ENCODE measurements at regions not wholly inside any gene's neighbourhood (a gene's known extent, or its start where the extent isn't known, plus 50 kb on each side); places are given as distances from the start of the nearest gene placed in this dataset.

DNA sequence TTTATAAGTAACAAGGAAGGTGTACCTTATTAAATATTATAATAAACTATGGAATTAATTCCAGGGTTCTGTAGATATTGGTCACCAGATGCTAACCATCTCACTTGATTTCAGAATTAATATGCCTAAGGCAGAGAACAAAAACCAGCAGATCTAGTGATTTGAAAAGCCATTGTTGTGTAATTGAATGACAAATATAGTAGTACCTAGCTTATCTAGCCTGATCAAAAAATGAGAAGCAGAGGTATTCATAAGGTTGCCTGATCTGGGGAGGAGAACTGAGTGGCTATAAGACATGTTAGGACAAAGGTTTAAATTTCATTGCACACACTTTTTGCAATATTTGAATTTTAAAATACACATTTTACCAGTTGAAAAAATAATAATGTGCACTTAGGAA lies 132.0 kb upstream of the UBE2E3 start:
- no peak overlapping the region for H3K4me2 ChIP-seq
- H3K4me1 ChIP-seq (ENCODE audit: control insufficient read depth in 1 of 2, insufficient read depth in 2 of 2, low read depth in 1 of 2, low read length in 1 of 2): no peaks in the 10 kb centered on the region; a peak in 1 of 4 replicates
- no peaks in the 10 kb centered on the region for H3K9me2 ChIP-seq
- H3K79me2 ChIP-seq (ENCODE audit: insufficient read depth): no peaks in the 10 kb centered on the region
- H3F3A ChIP-seq (replicated peaks; ENCODE audit: insufficient read depth): no peaks in the 10 kb centered on the region
- no peak for TF ChIP-seq FOXJ3 (CRISPR knock-in tag; IDR thresholded peaks at IDR 0.05)
- no peak for TF ChIP-seq FOSL2 (IDR thresholded peaks at IDR 0.05; ENCODE audit: borderline replicate concordance, low read depth)
- no peak for TF ChIP-seq YY1 (IDR thresholded peaks at IDR 0.05; ENCODE audit: low read depth)
- TF ChIP-seq TEAD4 (IDR thresholded peaks at IDR 0.05; ENCODE audit: borderline replicate concordance, insufficient read depth): no peak
- TF ChIP-seq EZH2phosphoT487 (IDR thresholded peaks at IDR 0.05; ENCODE audit: borderline replicate concordance, low read depth): no peak
- no peak for TF ChIP-seq CHD2 (IDR thresholded peaks at IDR 0.05; ENCODE audit: low read length, partially characterized antibody)
- TF ChIP-seq TCF12 (IDR thresholded peaks at IDR 0.05): no peak
- no peak for TF ChIP-seq GABPA (IDR thresholded peaks at IDR 0.05; ENCODE audit: low read depth)
- TF ChIP-seq JUND (IDR thresholded peaks at IDR 0.05): no peak
- TF ChIP-seq, protein P1, sequence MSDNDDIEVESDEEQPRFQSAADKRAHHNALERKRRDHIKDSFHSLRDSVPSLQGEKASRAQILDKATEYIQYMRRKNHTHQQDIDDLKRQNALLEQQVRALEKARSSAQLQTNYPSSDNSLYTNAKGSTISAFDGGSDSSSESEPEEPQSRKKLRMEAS (IDR thresholded peaks at IDR 0.05; ENCODE audit: low read depth): no peak
- TF ChIP-seq EP300 (IDR thresholded peaks at IDR 0.05; ENCODE audit: borderline replicate concordance in 1 of 2, low read depth in 1 of 2, low read length in 1 of 2): no peak
- no peak for TF ChIP-seq POLR2AphosphoS5 (IDR thresholded peaks at IDR 0.05; ENCODE audit: low read depth, low read length)
- H2AFZ ChIP-seq (ENCODE audit: low read depth): no peak overlapping the region
- no peak overlapping the region for H3K27ac ChIP-seq (ENCODE audit: low read depth in 2 of 2, low read length in 1 of 2)
- H3K9ac ChIP-seq: no peak overlapping the region
- no peaks in the 10 kb centered on the region for H4K20me1 ChIP-seq (ENCODE audit: insufficient read depth)
- ChIA-PET CTCF (no interaction called here), POLR2A (no interaction called here)
- H3K9me3 ChIP-seq: no peaks in the 10 kb centered on the region
- no peaks in the 10 kb centered on the region for H3K36me3 ChIP-seq (replicated peaks in 1 of 2; ENCODE audit: control insufficient read depth in 1 of 2, insufficient read depth in 2 of 2, low read length in 1 of 2)
- H3K4me3 ChIP-seq (ENCODE audit: low read depth in 2 of 2, low read length in 1 of 2): no peak overlapping the region
- H3K27me3 ChIP-seq (ENCODE audit: insufficient read depth): no peaks in the 10 kb centered on the region
- no peak for DNase-seq

DNA sequence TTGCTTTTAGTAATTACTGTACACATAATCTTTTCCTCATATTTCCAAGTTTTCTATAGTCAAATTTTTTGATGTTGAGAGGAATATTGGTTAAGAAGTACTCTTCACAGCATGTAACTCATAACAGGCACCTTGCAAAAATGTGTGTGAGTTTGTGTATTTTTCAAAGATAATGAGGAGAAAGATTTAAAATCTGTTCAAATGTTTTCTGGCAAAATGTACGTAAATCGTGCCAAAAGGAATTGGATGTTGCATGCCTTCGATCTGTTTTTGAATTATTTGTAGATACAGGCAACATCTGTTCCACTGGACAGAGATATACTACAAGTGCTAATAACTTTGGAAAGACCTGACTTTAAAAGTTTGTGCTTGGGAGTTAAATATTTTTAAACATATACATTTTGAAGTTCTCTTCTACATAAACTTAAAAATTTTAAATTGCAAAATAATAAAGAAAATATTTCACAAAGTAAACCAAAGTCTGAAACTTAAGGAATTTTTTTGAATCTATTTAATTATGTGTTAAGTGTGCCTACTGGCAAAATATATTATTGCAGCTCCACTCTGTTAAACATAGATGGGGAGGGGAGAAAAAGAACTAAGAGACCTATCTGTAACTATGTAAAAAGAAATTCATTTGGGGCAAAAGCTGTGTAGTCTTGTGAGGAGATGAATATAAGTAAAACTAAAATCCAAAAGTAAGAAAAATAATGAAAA lies 133.5 kb upstream of the UBE2E3 start:
- ChIA-PET POLR2A (no interaction called here), CTCF (interaction anchor here (1.1 kb wide), 1 partner anchor 23 kb away, joined by 3 read pairs; no protein-coding TSS in a partner anchor)
- H3K36me3 ChIP-seq (replicated peaks in 1 of 2; ENCODE audit: control insufficient read depth in 1 of 2, insufficient read depth in 2 of 2, low read length in 1 of 2): no peaks in the 10 kb centered on the region
- no peak overlapping the region for H3K4me2 ChIP-seq
- no peaks in the 10 kb centered on the region for H3K27me3 ChIP-seq (ENCODE audit: insufficient read depth)
- TF ChIP-seq EP300 (IDR thresholded peaks at IDR 0.05; ENCODE audit: borderline replicate concordance in 1 of 2, low read depth in 1 of 2, low read length in 1 of 2): no peak
- TF ChIP-seq SMC3 (IDR thresholded peaks at IDR 0.05; ENCODE audit: low read depth, low read length): no peak
- no peak for TF ChIP-seq GABPA (IDR thresholded peaks at IDR 0.05; ENCODE audit: low read depth)
- TF ChIP-seq, protein P2, sequence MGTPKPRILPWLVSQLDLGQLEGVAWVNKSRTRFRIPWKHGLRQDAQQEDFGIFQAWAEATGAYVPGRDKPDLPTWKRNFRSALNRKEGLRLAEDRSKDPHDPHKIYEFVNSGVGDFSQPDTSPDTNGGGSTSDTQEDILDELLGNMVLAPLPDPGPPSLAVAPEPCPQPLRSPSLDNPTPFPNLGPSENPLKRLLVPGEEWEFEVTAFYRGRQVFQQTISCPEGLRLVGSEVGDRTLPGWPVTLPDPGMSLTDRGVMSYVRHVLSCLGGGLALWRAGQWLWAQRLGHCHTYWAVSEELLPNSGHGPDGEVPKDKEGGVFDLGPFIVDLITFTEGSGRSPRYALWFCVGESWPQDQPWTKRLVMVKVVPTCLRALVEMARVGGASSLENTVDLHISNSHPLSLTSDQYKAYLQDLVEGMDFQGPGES (IDR thresholded peaks at IDR 0.05; ENCODE audit: low read depth, low read length): no peak
- TF ChIP-seq TCF12 (IDR thresholded peaks at IDR 0.05): no peak
- TF ChIP-seq EZH2phosphoT487 (IDR thresholded peaks at IDR 0.05; ENCODE audit: borderline replicate concordance, low read depth): no peak
- TF ChIP-seq, protein P3, sequence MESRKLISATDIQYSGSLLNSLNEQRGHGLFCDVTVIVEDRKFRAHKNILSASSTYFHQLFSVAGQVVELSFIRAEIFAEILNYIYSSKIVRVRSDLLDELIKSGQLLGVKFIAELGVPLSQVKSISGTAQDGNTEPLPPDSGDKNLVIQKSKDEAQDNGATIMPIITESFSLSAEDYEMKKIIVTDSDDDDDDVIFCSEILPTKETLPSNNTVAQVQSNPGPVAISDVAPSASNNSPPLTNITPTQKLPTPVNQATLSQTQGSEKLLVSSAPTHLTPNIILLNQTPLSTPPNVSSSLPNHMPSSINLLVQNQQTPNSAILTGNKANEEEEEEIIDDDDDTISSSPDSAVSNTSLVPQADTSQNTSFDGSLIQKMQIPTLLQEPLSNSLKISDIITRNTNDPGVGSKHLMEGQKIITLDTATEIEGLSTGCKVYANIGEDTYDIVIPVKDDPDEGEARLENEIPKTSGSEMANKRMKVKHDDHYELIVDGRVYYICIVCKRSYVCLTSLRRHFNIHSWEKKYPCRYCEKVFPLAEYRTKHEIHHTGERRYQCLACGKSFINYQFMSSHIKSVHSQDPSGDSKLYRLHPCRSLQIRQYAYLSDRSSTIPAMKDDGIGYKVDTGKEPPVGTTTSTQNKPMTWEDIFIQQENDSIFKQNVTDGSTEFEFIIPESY (IDR thresholded peaks at IDR 0.05; ENCODE audit: borderline replicate concordance, low read depth): no peak
- no peak for TF ChIP-seq MXI1 (IDR thresholded peaks at IDR 0.05; ENCODE audit: low read depth, low read length)
- TF ChIP-seq, protein P4, sequence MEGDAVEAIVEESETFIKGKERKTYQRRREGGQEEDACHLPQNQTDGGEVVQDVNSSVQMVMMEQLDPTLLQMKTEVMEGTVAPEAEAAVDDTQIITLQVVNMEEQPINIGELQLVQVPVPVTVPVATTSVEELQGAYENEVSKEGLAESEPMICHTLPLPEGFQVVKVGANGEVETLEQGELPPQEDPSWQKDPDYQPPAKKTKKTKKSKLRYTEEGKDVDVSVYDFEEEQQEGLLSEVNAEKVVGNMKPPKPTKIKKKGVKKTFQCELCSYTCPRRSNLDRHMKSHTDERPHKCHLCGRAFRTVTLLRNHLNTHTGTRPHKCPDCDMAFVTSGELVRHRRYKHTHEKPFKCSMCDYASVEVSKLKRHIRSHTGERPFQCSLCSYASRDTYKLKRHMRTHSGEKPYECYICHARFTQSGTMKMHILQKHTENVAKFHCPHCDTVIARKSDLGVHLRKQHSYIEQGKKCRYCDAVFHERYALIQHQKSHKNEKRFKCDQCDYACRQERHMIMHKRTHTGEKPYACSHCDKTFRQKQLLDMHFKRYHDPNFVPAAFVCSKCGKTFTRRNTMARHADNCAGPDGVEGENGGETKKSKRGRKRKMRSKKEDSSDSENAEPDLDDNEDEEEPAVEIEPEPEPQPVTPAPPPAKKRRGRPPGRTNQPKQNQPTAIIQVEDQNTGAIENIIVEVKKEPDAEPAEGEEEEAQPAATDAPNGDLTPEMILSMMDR (IDR thresholded peaks at IDR 0.05): no peak; the same call in 1 of the 2 replicates
- TF ChIP-seq NRF1 (IDR thresholded peaks at IDR 0.05; ENCODE audit: low read depth, low read length): no peak
- TF ChIP-seq, protein P5, sequence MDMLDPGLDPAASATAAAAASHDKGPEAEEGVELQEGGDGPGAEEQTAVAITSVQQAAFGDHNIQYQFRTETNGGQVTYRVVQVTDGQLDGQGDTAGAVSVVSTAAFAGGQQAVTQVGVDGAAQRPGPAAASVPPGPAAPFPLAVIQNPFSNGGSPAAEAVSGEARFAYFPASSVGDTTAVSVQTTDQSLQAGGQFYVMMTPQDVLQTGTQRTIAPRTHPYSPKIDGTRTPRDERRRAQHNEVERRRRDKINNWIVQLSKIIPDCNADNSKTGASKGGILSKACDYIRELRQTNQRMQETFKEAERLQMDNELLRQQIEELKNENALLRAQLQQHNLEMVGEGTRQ (IDR thresholded peaks at IDR 0.05; ENCODE audit: borderline replicate concordance, low read depth, low read length): no peak
- no peak for TF ChIP-seq CHD2 (IDR thresholded peaks at IDR 0.05; ENCODE audit: low read length, partially characterized antibody)
- H3K4me3 ChIP-seq (ENCODE audit: low read depth in 2 of 2, low read length in 1 of 2): no peak overlapping the region
- no peaks in the 10 kb centered on the region for H4K20me1 ChIP-seq (ENCODE audit: insufficient read depth)
- no peak overlapping the region for H3K27ac ChIP-seq (ENCODE audit: low read depth in 2 of 2, low read length in 1 of 2)
- no peaks in the 10 kb centered on the region for H3K9me3 ChIP-seq
- no peaks in the 10 kb centered on the region; a peak in 1 of 4 replicates for H3K4me1 ChIP-seq (ENCODE audit: control insufficient read depth in 1 of 2, insufficient read depth in 2 of 2, low read depth in 1 of 2, low read length in 1 of 2)
- DNase-seq: no peak
- WGBS (ENCODE audit: low lambda C conversion rate): 73% methylated on average over 3 of the region's 3 CpGs
- H3F3A ChIP-seq (replicated peaks; ENCODE audit: insufficient read depth): no peaks in the 10 kb centered on the region
- no peak overlapping the region for H2AFZ ChIP-seq (ENCODE audit: low read depth)
- no peaks in the 10 kb centered on the region for H3K79me2 ChIP-seq (ENCODE audit: insufficient read depth)
- no peak overlapping the region for H3K9ac ChIP-seq
- H3K9me2 ChIP-seq: no peaks in the 10 kb centered on the region

Measured in SK-N-SH (cell line).